ENCODE measurements at regions not wholly inside any gene's neighbourhood (a gene's known extent, or its start where the extent isn't known, plus 50 kb on each side); places are given as distances from the start of the nearest gene placed in this dataset.
"Not testable (repeated sequence)": the region's sequence is repeated elsewhere in the genome, so short reads cannot be mapped to it uniquely, and the experiment has no call there.

DNA sequence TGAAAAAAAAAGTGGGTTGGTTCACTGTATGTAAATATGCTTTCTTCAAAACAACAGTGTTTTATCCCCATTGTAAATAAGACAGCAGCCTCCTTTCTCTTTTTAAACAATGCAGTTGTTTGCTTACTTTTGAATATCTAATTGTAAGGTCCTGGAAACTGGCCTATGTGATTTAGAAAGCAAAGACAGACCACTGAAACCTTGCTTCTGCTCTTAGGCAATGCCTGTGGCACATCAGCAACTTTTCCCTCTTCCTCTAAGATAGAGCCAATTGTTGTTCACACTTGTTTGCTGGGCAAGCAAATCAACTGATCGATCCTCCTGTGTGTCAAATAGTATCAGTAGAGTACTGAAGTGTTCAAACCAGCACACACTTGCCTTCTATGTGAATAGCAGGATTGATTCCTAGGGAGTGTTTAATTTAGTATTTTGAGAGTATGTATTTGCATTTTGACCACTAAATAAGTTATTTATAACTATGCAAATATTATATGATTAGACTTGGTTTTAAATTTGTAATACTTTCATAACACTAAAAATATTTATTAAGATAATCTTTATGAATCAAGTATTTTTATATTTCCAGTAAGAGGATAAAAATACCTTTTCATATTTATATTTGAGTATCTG lies 55.4 kb upstream of the GRPR start:
- no peak for DNase-seq (ENCODE audit: low spot score)

DNA sequence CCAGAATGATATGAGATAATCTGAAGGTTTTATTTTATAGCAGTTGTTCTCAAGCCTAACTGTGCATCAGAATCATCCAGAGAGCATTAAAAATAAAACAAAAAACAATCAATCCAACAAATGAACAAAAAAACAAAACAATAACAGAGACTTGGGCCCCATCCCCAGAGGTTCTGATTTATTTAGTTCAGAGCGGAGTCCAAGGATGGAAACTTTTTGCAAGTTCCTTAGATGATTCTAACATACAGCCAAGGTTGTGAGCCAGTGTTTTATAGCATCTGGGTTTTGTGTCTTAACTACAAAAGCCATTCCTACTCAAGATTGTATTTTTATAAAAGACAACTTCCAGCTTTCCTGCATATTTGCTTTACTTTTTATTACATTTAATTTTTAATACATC lies 59.4 kb upstream of the GRPR start:
- no peak for DNase-seq (ENCODE audit: low spot score)

DNA sequence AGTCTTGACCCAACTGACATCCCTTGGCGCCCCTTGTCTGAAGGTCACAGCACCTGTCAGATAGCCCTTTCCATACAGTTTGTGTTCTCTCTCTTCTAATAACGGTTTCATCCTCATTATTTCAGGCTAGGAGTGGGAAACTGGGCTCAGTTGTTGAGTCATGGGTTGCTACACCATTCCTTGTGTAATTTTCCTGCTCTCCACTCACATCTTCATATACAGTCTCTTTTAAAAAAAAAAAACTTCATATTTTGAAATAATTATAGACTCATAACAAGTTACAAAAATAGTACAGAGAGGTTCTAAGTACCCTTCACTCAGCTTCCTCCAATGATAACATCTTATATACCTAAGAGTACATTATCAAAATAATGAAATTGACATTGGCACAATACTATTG lies 60.2 kb upstream of the GRPR start:
- DNase-seq (ENCODE audit: low spot score): no peak

DNA sequence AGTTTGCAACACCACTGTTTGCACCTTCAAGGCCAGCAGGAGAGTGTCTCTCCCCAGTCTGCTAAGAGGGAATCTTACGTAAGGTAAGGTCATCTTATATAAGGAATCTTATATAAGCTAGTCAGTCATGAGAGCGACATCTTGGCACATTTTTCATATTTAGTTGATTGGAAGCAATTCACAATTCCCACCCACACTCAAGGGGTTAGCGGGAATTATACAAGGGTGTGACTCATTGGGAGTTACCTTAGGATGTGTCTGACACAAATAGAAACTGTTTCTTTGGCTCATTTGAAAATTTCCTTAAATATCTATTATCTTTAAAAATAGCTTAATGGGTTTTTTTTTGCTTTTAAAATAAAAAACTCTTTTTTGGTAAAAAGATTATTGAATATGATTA lies 62.1 kb upstream of the GRPR start:
- no peak for DNase-seq (ENCODE audit: low spot score)

DNA sequence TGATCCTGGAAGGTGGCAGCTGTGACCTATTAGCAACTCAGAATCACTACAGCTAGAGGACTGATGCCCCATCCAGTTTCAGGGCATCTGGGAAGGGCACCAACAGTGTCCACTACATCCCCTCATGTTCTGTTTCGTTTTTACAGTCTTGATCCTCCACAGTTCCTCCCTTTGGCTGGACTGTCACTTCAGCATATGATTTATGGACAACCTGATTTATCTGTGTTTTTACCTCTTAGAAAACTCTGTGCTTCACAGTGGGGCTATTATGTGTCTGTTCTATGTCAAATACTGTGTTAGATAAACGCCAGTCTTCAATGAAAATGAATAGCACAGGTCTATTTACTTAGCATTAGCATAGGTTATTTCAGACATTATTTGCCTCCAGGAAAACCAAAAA lies 63.1 kb upstream of the GRPR start:
- no peak for DNase-seq (ENCODE audit: low spot score)

DNA sequence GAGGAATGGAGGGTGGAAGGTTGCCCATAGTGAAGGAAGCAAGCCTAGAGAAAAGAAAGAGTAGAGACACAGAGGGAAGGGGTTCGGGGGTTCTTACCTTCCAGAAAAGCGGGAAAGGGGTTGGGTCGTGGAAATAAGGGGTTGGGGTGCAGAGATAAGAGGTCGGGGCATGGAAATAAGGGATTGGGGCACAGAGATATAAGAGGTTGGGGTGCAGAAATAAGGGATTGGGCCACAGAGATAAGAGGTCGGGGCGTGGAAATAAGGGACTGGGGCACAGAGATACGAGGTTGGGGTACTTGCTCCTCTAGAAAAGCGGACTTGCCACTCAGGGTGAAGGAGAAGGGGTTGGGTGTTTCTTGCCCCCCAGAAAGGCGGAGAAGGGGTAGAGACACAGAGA lies 74.2 kb upstream of the GRPR start:
- not testable (repeated sequence) for DNase-seq (ENCODE audit: low spot score)

DNA sequence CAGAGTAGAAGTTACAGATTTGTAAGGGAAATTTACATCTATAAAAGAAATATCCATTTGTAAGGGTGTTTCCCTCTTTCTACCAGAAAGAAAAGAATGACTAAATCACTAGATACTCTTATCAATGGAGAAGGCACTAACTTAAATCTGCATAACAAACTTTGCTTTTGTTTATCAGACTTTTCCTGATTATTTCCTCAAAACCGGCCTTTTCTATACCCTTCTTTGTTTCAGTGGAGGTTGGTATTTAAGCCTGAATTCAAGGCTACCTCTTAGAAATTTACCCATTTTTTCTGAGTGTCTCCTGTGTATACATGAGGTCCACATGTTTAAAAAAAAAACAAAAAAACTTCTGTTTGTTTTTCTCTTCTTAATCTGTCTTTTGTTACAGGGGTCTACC lies 80.4 kb upstream of the GRPR start:
- no peak for DNase-seq (ENCODE audit: low spot score)

DNA sequence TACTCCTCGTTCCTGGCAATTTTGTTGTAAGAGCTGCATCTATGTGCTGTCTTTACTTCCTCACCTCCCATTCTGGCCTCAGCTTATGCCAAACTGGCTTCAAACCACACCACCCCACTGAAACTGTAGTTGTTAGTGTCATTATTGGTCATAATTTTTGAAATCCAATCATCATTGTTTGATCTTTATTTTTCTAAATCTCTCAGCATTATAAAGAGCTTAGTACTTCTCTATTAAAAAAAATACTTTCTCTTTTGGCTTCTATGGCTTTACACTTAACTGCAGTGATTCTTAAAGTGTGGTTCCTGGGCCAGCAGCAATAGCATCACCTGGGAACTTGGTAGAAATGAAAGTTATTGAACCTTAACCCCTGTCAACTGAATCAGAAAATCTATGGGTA lies 83.5 kb upstream of the GRPR start:
- no peak for DNase-seq (ENCODE audit: low spot score)

DNA sequence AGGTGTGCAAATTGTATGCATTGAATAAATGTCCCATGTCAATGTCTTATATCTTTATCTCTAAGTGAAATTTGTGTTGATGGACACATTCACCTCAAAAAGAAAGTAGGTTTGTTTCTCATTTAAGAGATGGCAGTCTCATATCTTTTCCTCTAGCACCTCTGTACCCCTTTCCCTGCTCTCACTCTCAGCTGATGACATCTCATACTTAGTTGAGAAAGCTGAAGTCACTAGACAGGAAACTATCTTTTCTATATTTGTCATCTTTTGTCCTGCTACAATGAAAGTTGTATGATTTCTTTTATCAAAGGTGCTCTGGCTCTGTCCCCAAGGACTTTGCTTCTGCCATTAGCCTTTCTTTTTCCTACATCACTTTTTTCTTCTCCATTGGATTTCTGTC lies 84.0 kb upstream of the GRPR start:
- no peak for DNase-seq (ENCODE audit: low spot score)

DNA sequence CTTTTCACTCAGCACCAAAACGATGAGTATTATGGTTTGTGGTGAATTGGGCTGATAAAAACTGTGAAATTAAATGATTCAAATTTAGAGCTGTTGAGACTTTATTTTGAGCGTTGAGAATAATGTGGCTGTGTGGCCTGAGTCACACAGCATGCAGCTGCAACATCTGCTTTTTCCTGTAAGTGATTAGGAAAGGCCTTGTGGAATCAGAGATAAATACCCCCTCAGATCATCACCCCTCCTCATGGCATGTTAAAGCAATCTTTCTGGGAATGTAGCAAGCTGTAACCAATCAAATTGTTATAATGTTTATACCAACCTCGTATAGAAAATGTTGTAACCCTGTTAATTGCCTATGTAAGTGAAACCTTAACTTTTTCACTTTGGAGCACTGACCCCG lies 90.0 kb upstream of the GRPR start:
- DNase-seq (ENCODE audit: low spot score): peak; percentile 17

DNA sequence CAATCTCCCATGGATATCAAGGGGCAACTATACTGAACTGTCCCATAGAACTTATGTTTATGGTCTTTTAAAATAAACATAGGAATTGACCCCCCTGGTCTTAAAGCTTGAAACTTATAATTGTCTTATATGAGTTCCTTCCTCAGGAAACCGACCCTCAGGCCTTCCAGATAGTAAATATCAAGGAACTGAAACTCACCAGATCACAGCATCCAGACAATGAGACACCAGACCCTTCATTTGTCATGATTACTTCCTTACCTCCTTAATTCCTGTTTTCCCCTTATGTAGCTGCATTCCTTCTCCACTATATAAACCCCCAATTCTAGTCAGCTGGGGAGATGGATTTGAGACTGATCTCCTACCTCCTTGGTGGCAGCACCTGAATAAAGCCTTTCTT lies 94.8 kb upstream of the GRPR start:
- no peak for DNase-seq (ENCODE audit: low spot score)

DNA sequence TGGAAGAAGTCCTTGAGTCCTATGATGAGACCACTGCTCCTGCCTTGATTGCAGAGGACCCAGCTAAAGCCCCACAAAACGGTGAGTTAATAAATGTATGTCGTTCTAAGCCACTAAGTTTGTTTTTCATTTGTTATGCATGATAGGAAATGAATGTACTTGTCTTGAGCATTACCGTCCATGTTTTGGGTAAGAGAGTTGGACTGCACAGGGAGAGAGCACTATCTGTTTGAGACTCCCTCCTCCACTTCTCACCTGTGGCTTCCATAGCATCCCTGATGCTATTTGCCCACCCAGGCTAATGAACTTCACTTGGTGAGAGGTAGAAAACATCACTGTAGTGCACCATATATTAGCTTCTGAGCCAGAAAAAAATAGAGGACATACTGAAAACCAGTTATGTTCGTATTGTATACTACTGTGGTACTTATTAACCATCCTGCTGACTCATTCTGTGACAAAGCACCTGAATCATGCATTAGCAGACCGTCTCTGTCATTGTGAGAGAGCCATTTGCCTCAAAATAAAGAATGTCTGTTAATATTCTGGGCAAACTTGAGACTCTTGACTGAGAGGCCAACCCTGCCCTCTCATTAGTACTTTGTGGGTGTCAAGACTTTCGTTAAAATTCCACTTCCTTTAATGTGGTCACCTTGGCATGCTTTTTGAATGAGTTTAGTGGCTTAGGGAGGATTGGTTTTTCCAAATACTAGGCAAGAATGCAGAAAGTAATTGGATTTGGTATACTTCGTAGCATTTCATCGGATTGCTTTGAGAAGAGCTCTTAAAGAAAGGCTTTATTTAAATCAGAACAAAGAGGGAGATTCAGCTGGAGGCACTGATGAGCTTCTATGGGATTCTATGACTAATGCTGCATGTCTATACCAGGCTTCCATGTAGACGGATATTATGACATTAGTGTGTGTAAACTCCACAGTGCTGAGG lies 99.3 kb upstream of the GRPR start:
- peak; percentile 13 for DNase-seq (ENCODE audit: low spot score)

DNA sequence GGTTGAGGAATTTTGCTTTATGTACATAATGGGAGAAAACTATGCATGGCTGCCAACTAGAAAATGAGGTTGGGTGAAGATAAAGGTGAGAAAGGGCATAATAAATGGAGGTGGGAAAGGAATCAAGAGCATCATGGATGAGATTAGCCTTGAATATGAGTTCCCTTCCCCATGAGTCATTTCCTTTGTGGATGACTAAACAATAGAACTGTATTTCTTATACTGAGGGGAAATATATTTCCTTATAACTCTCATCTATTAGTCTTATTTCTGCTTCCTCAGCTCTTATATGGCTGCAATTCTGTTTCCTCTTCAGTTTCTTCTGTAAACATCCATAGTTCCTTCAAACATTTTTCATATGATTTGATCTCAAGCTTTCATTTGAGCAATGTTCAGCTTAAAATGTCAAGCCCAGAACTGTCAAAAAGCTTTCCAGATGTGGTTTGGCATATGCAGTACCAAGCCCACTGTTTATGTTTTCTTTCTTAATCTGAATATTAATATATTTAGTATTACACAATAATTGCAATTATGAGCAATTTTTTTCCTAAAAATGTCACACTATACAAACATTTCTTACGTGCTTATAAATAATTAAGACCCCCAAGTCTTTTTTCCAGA lies 100.7 kb upstream of the GRPR start:
- DNase-seq (ENCODE audit: low spot score): peak; percentile 13

DNA sequence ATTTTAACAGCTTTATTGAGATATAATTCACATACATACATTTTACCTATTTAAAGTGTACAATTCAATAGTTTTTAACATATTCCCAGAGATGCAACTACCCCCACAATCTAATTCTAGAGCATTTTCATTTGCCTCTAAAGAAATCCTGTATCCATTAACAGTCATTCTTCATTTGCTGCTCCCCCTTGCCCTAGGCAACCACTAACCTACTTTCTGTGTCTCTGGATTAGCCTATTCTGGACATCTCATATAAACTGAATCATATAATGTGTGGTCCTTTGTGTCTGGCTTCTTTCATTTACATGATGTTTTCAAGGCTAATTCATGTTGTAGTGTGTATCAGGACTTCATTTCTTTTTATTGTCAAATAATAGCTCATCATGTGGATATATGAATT lies 105.1 kb upstream of the GRPR start:
- DNase-seq (ENCODE audit: low spot score): no peak

DNA sequence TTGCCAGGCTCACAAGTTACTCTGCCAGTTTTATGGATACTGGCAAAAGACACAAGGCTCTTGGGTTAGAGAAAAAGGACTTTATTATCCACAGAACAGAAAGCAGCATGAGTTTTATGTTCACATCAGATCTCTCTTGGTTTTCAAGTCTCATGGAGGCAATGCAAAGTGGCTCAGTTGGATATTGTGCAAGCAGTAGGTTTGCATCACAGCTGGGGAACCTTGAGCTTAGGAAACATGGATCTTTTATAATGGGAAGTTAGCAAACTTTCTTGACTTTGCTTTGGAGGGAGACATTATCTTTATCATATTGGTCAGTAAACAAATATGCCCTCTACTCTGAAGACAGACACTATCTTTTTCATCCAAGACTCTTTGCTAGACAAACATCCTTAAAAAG lies 109.2 kb upstream of the GRPR start:
- DNase-seq (ENCODE audit: low spot score): no peak

DNA sequence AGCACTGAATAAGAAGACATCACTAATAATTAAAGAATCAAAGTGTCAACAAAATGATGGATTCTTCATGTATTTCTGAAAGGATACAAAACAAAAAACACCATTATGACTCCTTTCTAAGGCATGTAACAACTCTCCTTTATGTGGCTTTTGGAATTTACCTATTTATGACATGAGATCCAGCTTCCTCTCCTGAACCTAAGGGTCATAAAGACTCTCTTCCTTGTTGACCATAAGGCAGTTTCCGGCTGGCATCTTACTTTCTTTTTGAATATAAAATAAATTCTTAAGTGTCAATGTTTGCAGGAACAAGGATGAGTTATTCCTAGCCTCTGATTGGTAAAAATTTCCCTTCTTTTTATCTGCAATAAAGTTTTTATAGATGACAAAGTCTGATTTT lies 111.1 kb upstream of the GRPR start:
- DNase-seq (ENCODE audit: low spot score): no peak

DNA sequence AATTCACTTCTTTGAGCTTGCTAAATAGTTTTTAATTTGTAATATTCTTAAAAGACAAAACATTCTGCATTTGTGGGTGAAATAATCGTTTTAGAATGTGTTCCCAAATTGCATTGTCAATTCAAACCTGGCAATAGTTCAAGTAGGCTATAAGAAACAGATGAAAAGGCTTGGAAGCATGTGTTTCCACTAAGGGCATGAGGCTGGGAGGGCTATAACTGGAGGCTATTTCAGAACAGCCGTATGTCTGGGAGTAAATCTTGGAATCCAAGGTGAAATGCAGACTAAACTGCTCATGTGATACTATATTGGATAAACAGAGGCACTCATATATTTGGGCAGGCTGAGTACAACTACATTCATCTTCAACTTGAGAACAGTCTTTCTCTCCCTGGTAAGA lies 117.4 kb upstream of the GRPR start:
- peak; percentile 18 for DNase-seq (ENCODE audit: low spot score)

DNA sequence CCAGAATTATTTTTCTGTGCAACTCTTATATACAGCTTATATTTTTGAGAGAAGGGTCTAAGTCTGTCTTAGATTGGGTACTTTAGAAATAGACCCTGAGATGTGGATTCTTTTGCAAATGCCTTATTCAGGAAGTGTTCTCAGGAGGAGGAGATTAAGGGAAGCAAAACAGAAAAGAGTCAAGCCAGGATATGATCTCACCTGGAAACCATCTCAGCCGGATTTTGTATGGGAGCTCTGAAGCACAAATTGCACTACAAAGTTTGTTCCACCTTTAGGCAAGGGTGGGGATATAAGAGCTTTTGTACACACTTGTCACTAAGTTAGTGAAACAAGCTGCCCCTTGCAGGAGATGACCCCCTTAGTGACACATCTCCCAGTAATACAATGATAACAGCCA lies 121.2 kb upstream of the GRPR start:
- DNase-seq (ENCODE audit: low spot score): no peak

DNA sequence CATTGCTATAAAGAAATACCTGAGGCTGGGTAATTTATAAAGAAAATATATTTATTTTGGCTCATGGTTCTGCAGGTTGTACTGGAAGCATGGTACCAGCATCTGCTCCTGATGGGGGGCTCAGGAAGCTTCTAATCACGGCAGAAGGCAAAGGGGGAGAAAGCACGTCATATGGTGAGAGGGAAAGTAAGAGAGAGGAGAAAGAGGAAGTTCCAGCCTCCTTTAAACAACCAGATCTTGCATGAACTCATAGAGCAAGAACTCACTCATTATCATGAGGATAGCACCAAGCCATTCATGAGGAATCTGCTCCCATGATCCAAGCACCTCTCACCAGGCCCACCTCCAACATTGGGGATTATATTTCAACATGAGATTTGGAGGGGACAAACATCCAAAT lies 125.0 kb upstream of the GRPR start:
- DNase-seq (ENCODE audit: low spot score): no peak

DNA sequence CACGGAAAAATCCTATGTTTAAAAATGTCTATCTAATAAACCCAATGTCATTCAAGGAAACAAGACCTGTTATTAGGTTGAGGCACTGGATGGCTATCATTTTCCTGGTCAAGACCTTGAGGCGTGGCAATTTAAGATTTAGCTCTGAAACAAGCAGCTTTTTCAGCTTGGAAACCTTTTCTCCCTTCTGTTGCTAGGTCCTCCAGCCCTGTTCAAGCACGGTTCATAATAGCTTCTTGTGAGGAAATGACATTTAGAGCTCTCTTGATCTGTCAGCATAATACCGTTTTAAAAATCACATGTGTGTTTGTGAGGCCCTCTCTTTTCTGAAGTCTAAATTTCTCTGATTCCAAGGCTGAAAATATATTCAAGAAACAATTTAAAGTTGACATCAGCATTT lies 133.6 kb upstream of the GRPR start:
- DNase-seq (ENCODE audit: low spot score): no peak

DNA sequence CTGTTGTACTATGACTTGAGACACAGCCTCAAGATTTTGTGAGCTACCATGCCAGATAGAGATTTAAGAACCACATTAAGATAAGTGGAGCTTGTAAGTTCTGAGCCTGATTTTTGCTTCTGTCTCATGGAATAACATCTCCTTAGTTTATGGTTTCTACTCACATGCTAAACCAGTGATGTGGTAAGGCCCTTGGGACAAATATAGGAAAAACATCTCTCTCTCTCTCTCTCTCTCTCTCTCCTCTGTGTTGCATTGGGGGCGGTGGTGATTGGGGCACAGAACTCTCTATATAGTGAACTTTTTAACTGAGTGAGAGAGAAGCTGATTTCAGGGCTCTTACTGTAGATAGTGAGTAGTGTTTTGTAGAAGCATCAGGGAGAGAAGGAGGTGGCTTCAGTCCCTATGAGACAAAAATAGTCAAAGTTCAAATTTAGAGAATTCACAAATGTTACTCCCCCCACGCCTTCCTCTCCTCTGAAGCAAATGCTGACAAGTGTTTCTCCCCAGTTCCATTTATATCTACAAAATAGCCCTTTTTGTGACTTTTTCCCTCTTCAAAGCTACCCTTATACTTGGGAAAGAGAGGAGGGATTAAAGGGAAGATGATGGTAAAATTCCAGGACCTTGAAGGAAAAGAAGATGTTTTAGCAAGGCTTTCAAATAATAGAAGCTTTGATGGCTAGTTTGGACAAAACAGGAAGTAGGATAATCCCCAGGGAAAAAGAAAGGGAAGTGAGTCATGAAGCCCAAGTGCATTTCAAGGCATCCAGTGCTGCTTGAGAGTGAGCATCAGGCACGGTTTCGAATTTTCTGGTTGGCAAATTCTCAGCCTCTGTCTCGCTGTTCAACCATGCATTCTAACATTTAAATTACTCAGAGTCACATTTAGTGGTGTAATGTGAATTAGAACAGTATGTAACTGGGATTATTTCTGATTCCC lies 134.3 kb upstream of the AP1S2 start:
- DNase-seq (ENCODE audit: low spot score): peak; percentile 51

DNA sequence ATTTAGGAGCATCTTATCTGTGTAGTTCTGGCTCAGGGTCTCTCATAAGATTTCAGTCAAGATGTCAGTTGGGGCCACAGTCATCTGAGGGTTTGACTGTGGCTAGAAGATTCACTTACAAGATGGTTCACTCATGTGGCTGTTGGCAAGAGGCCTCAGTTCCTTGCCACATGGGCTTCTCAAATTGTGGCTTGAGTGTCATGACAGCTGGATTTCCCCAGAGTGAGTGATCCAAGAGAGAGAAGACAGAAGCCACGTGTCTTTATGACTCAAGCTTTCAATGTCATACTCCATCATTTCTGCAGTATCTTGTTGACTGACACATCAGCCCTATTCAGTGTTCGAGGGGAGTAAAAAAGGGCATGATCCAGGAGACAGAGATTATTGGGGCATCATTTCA lies 131.3 kb upstream of the AP1S2 start:
- no peak for DNase-seq (ENCODE audit: low spot score)
